K562 (cell line): ENCODE measurements at regions not wholly inside any gene's neighbourhood (a gene's known extent, or its start where the extent isn't known, plus 50 kb on each side); places are given as distances from the start of the nearest gene placed in this dataset.
"Not testable (repeated sequence)": the region's sequence is repeated elsewhere in the genome, so short reads cannot be mapped to it uniquely, and the experiment has no call there.

Experiments used
- ATAC-seq: fragments of 200-7000 bp; cut with Tn5 transposase; 3 replicates; pipeline ENCODE4 v1.9.1; 2020; ENCODE audit warnings: moderate library complexity
- BruUV-seq: library from RNA; stranded (reverse); fragments of 400-500 nt; replicated peaks from 2 replicates; lab custom pipeline; 2021; lab: Mats Ljungman, UMichigan
- CTCF ChIA-PET: fragments of 300-600 bp; formaldehyde crosslinking; extraction: SDS; loops from one replicate; lab custom pipeline; 2021; ENCODE audit warnings: low intra/inter-chr PET ratio; lab: Yijun Ruan, JAX
- POLR2A ChIA-PET: fragments of 300-600, 350-650 bp; sonication (Branson Sonifier 250); formaldehyde crosslinking; extraction: SDS; loops from one replicate; lab custom pipeline; 2021; ENCODE audit warnings: antibody characterized with exemption, inconsistent platforms; lab: Yijun Ruan, JAX
- DNase-seq, 4 experiments: peaks; one replicate each; pipeline versions ENCODE4 v3.0.0 to v3.0.0-alpha.2; 2011 to 2018; ENCODE audit warnings: low spot score in 3 of 4, mixed read lengths in 3 of 4; ENCODE audit errors: extremely low read depth in 1 of 4
- FAIRE-seq: peaks from 2 replicates; lab custom pipeline; 2011; peaks lifted over from hg19 to GRCh38; lab: Jason Lieb, UNC
- H2AFZ ChIP-seq: 2 replicates; pipeline ENCODE4 v1.6.0; 2011; ENCODE audit warnings: low read depth, low read length, control low read depth, inconsistent platforms
- H3K27ac ChIP-seq: fragments of 200-600 bp; 3 replicates; pipeline ENCODE4 v1.8.0; 2011; ENCODE audit warnings: low read depth, mild to moderate bottlenecking, control low read depth, inconsistent platforms, low read length, moderate library complexity, mixed read lengths; ENCODE audit errors: extremely low read depth
- H3K27me3 ChIP-seq, 2 experiments: fragments of 300-600 bp in 1 of 2; 2 replicates in 1 of 2; 3 replicates in 1 of 2; pipeline versions ENCODE4 v1.6.0 to v1.8.0; 2011; ENCODE audit warnings: inconsistent platforms in 2 of 2, low read length in 2 of 2, mild to moderate bottlenecking in 1 of 2, mixed read lengths in 1 of 2, moderate library complexity in 1 of 2; ENCODE audit not compliant: control insufficient read depth in 2 of 2, insufficient read depth in 2 of 2
- H3K36me3 ChIP-seq: fragments of 300-600 bp; 3 replicates; pipeline ENCODE4 v1.8.0; 2011; ENCODE audit warnings: mild to moderate bottlenecking, low read length, inconsistent platforms; ENCODE audit not compliant: control insufficient read depth, insufficient read depth
- H3K4me1 ChIP-seq, 2 experiments: fragments of 200-600 bp in 1 of 2; replicated peaks in 1 of 2; 2 replicates in 1 of 2; 3 replicates in 1 of 2; pipeline versions ENCODE4 v1.5.1 to v1.8.0; 2011; ENCODE audit warnings: inconsistent platforms in 2 of 2, low read length in 2 of 2, mild to moderate bottlenecking in 1 of 2, mixed read lengths in 1 of 2, moderate library complexity in 1 of 2; ENCODE audit not compliant: control insufficient read depth in 2 of 2, insufficient read depth in 2 of 2
- H3K4me2 ChIP-seq: 2 replicates; pipeline ENCODE4 v1.6.1; 2011; ENCODE audit warnings: low read length, control low read depth, inconsistent platforms, mixed read lengths; ENCODE audit not compliant: insufficient read depth
- H3K4me3 ChIP-seq: fragments of 200-600 bp; sonication (generic), shearing (Covaris generic); 2 replicates; pipeline ENCODE4 v1.5.1; 2016; ENCODE audit warnings: control low read depth, inconsistent platforms
- H3K79me2 ChIP-seq: fragments of 200-600 bp; 3 replicates; pipeline ENCODE4 v1.8.0; 2011; ENCODE audit warnings: low read length, inconsistent platforms; ENCODE audit not compliant: control insufficient read depth, insufficient read depth
- H3K9ac ChIP-seq, 2 experiments: 2 replicates each; pipeline versions ENCODE4 v1.6.0 to v1.6.1; 2011; ENCODE audit warnings: low read depth in 2 of 2, low read length in 2 of 2, control low read depth in 1 of 2, inconsistent platforms in 1 of 2, mild to moderate bottlenecking in 1 of 2, mixed read lengths in 1 of 2; ENCODE audit not compliant: insufficient read depth in 1 of 2
- H3K9me1 ChIP-seq: one replicate; pipeline ENCODE4 v1.6.0; 2011; ENCODE audit warnings: inconsistent platforms, mild to moderate bottlenecking, low read length, moderate library complexity; ENCODE audit not compliant: control insufficient read depth, insufficient read depth
- H3K9me3 ChIP-seq: replicated peaks from 2 replicates; pipeline ENCODE4 v1.5.1; 2011; ENCODE audit warnings: low read depth, low read length, inconsistent platforms; ENCODE audit not compliant: control insufficient read depth, insufficient read depth
- H4K20me1 ChIP-seq: replicated peaks from 2 replicates; pipeline ENCODE4 v1.6.1; 2011; ENCODE audit warnings: low read length, inconsistent platforms, mixed read lengths; ENCODE audit not compliant: control insufficient read depth, insufficient read depth
- CSDE1 ChIP-seq, 2 experiments: fragments of 450-650 bp; IDR thresholded peaks; 2 replicates each; pipeline ENCODE4 v1.6.1; 2016; ENCODE audit warnings: mild to moderate bottlenecking in 1 of 2
- FOS ChIP-seq: IDR thresholded peaks from 3 replicates; pipeline ENCODE4 v1.6.1; 2011; ENCODE audit not compliant: insufficient read length; ENCODE audit errors: extremely low read depth
- ZBTB40 ChIP-seq, 2 experiments: fragments of 450-650 bp in 1 of 2; sonication (generic) in 1 of 2; formaldehyde crosslinking in 1 of 2; IDR thresholded peaks; 2 replicates each; pipeline versions ENCODE4 v1.7.1 to v1.9.0; 2016 to 2022; ENCODE audit warnings: inconsistent platforms in 1 of 2, mild to moderate bottlenecking in 1 of 2, missing genetic modification reagents in 1 of 2
- WGBS: fragments of 100-300 bp; shearing (Covaris generic); methylation state at CpG from one replicate; pipeline ENCODE4 v1.1.6; 2016; ENCODE audit warnings: low coverage, mixed read lengths; ENCODE audit not compliant: insufficient coverage; ENCODE audit errors: missing lambda C conversion rate; 5-methylcytosine and 5-hydroxymethylcytosine counted together
- in situ Hi-C: fragments of 300-500 bp; cut with MboI; formaldehyde crosslinking; loops from 4 replicates; pipeline ENCODE4 v1.15.0; 2018; ENCODE audit warnings: inconsistent platforms, mixed read lengths
- intact Hi-C: fragments of 100-400 bp; cut with micrococcal nuclease; formaldehyde crosslinking; loops from 2 replicates; pipeline ENCODE4 v1.14.2; 2022
- TF ChIP-seq, protein P1 (sequence below): sonication (generic); IDR thresholded peaks from 2 replicates; pipeline ENCODE4 v1.6.1; 2016

GRCh38 chr20:1747953-1748577 lies 90.5 kb upstream of the SIRPG start (continued):
- TF ChIP-seq, protein P1, sequence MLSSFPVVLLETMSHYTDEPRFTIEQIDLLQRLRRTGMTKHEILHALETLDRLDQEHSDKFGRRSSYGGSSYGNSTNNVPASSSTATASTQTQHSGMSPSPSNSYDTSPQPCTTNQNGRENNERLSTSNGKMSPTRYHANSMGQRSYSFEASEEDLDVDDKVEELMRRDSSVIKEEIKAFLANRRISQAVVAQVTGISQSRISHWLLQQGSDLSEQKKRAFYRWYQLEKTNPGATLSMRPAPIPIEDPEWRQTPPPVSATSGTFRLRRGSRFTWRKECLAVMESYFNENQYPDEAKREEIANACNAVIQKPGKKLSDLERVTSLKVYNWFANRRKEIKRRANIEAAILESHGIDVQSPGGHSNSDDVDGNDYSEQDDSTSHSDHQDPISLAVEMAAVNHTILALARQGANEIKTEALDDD = no peak
- TF ChIP-seq FOS (no peak), CSDE1 (IDR thresholded peaks at IDR 0.05) (no peak), ZBTB40 (IDR thresholded peaks at IDR 0.05) (no peak), ZBTB40 (CRISPR knock-in tag; IDR thresholded peaks at IDR 0.05) (no peak)

GRCh38 chr20:1742049-1742434 lies 84.5 kb upstream of the SIRPG start:
- H3K79me2 ChIP-seq, H3K9me1 ChIP-seq, H3K36me3 ChIP-seq, H2AFZ ChIP-seq, POLR2A ChIA-PET, H3K27ac ChIP-seq, H3K9me3 ChIP-seq, H3K4me2 ChIP-seq, H3K27me3 ChIP-seq, intact Hi-C loops, ATAC-seq, DNase-seq, H3K9ac ChIP-seq, H3K4me3 ChIP-seq, H3K4me1 ChIP-seq, H4K20me1 ChIP-seq, in situ Hi-C loops, BruUV-seq, CTCF ChIA-PET, FAIRE-seq: not testable (repeated sequence)
- WGBS = 0% methylated on average over 2 of the region's 4 CpGs
